ENCODE measurements at regions not wholly inside any gene's neighbourhood (a gene's known extent, or its start where the extent isn't known, plus 50 kb on each side); places are given as distances from the start of the nearest gene placed in this dataset.
"Not testable (repeated sequence)": the region's sequence is repeated elsewhere in the genome, so short reads cannot be mapped to it uniquely, and the experiment has no call there.

- Histone ChIP-seq H3K9me2 (replicated peaks; ENCODE audit: control insufficient read depth, low read length) (no peaks in the 10 kb centered on the region), H3K4me2 (ENCODE audit: low read length) (no peak overlapping the region), H3K9me3 (ENCODE audit: control insufficient read depth, insufficient read depth, low read length) (no peaks in the 10 kb centered on the region), H4K20me1 (ENCODE audit: control insufficient read depth, insufficient read depth, low read depth, low read length) (no peaks in the 10 kb centered on the region), H3K79me2 (ENCODE audit: control insufficient read depth, low read length) (no peaks in the 10 kb centered on the region), H3K27ac (ENCODE audit: low read depth, low read length) (no peak overlapping the region), H3K4me1 (ENCODE audit: control insufficient read depth, low read length) (no peaks in the 10 kb centered on the region), H3F3A (ENCODE audit: control insufficient read depth, insufficient read depth) (no peaks in the 10 kb centered on the region), H3K27me3 (ENCODE audit: control insufficient read depth, low read length) (no peaks in the 10 kb centered on the region), H3K36me3 (ENCODE audit: control insufficient read depth, low read length) (no peaks in the 10 kb centered on the region), H3K4me3 (ENCODE audit: low read length) (no peak overlapping the region)
- TF ChIP-seq CTCF (IDR thresholded peaks at IDR 0.05; ENCODE audit: low read depth, low read length, poor library complexity, severe bottlenecking), result no peak
- no peak for TF ChIP-seq EZH2phosphoT487 (IDR thresholded peaks at IDR 0.05; ENCODE audit: borderline replicate concordance, low read length)
Observed at GRCh38 chr6:15744818-15745402, 82.1 kb upstream of the DTNBP1 start.

- not testable (repeated sequence) for H3K9me2 ChIP-seq (replicated peaks; ENCODE audit: control insufficient read depth, low read length); H3F3A ChIP-seq (ENCODE audit: control insufficient read depth, insufficient read depth); H3K4me1 ChIP-seq (ENCODE audit: control insufficient read depth, low read length); H3K27me3 ChIP-seq (ENCODE audit: control insufficient read depth, low read length); H3K4me3 ChIP-seq (ENCODE audit: low read length); H3K4me2 ChIP-seq (ENCODE audit: low read length); H4K20me1 ChIP-seq (ENCODE audit: control insufficient read depth, insufficient read depth, low read depth, low read length); H3K79me2 ChIP-seq (ENCODE audit: control insufficient read depth, low read length); H3K36me3 ChIP-seq (ENCODE audit: control insufficient read depth, low read length); H3K9me3 ChIP-seq (ENCODE audit: control insufficient read depth, insufficient read depth, low read length); H3K27ac ChIP-seq (ENCODE audit: low read depth, low read length)
Observed at GRCh38 chr6:15742013-15742412, 79.2 kb upstream of the DTNBP1 start.

GRCh38 chr6:15741405-15741804, 78.6 kb upstream of the DTNBP1 start:
- Histone ChIP-seq H3K27ac (ENCODE audit: low read depth, low read length) (no peak overlapping the region), H3K4me3 (ENCODE audit: low read length) (no peak overlapping the region), H4K20me1 (ENCODE audit: control insufficient read depth, insufficient read depth, low read depth, low read length) (no peaks in the 10 kb centered on the region), H3K79me2 (ENCODE audit: control insufficient read depth, low read length) (no peaks in the 10 kb centered on the region), H3K4me2 (ENCODE audit: low read length) (no peak overlapping the region), H3K27me3 (ENCODE audit: control insufficient read depth, low read length) (no peaks in the 10 kb centered on the region), H3K36me3 (ENCODE audit: control insufficient read depth, low read length) (no peaks in the 10 kb centered on the region), H3K9me3 (ENCODE audit: control insufficient read depth, insufficient read depth, low read length) (no peaks in the 10 kb centered on the region), H3K9me2 (replicated peaks; ENCODE audit: control insufficient read depth, low read length) (no peaks in the 10 kb centered on the region), H3K4me1 (ENCODE audit: control insufficient read depth, low read length) (no peaks in the 10 kb centered on the region), H3F3A (ENCODE audit: control insufficient read depth, insufficient read depth) (no peaks in the 10 kb centered on the region)
- no peak for TF ChIP-seq CTCF (IDR thresholded peaks at IDR 0.05; ENCODE audit: low read depth, low read length, poor library complexity, severe bottlenecking)

- H3F3A ChIP-seq (ENCODE audit: control insufficient read depth, insufficient read depth), result no peaks in the 10 kb centered on the region
- no peaks in the 10 kb centered on the region for H3K9me3 ChIP-seq (ENCODE audit: control insufficient read depth, insufficient read depth, low read length)
- no peak overlapping the region for H3K27ac ChIP-seq (ENCODE audit: low read depth, low read length)
- H3K36me3 ChIP-seq (ENCODE audit: control insufficient read depth, low read length), result no peaks in the 10 kb centered on the region
- no peaks in the 10 kb centered on the region for H3K9me2 ChIP-seq (replicated peaks; ENCODE audit: control insufficient read depth, low read length)
- TF ChIP-seq EZH2phosphoT487 (IDR thresholded peaks at IDR 0.05; ENCODE audit: borderline replicate concordance, low read length) (no peak), CTCF (IDR thresholded peaks at IDR 0.05; ENCODE audit: low read depth, low read length, poor library complexity, severe bottlenecking) (no peak)
- no peaks in the 10 kb centered on the region for H3K27me3 ChIP-seq (ENCODE audit: control insufficient read depth, low read length)
- no peaks in the 10 kb centered on the region for H3K79me2 ChIP-seq (ENCODE audit: control insufficient read depth, low read length)
- 0 out of 2 replicates have a peak, but pooled peaks cover 4% of the 10 kb centered on the region for H3K4me1 ChIP-seq (ENCODE audit: control insufficient read depth, low read length)
- no peaks in the 10 kb centered on the region for H4K20me1 ChIP-seq (ENCODE audit: control insufficient read depth, insufficient read depth, low read depth, low read length)
- H3K4me2 ChIP-seq (ENCODE audit: low read length), result no peak overlapping the region
- H3K4me3 ChIP-seq (ENCODE audit: low read length), result no peak overlapping the region
Observed at GRCh38 chr6:15739867-15740266, 77.0 kb upstream of the DTNBP1 start.

Measured in DOHH2 (cell line).